GM06990 (cell line): ENCODE measurements at regions not wholly inside any gene's neighbourhood (a gene's known extent, or its start where the extent isn't known, plus 50 kb on each side); places are given as distances from the start of the nearest gene placed in this dataset.

Experiments
- DNase-seq: peaks from one replicate; pipeline ENCODE4 v3.0.0-alpha.2; 2011; ENCODE audit not compliant: insufficient read length; ENCODE audit errors: extremely low read depth
- H3K27me3 ChIP-seq: replicated peaks from 2 replicates; pipeline ENCODE4 v1.6.0; 2011; ENCODE audit warnings: low read length; ENCODE audit not compliant: control insufficient read depth, insufficient read depth
- H3K36me3 ChIP-seq: 2 replicates; pipeline ENCODE4 v1.5.1; 2011; ENCODE audit warnings: low read length; ENCODE audit not compliant: control insufficient read depth, insufficient read depth
- H3K4me3 ChIP-seq: replicated peaks from 2 replicates; pipeline ENCODE4 v1.5.1; 2011; ENCODE audit warnings: low read depth, mild to moderate bottlenecking, control low read depth, low read length
- CTCF ChIP-seq: IDR thresholded peaks from 2 replicates; pipeline ENCODE4 v1.5.1; 2011; ENCODE audit warnings: low read length, control low read depth, mild to moderate bottlenecking, inconsistent platforms; ENCODE audit not compliant: insufficient read depth, poor library complexity, severe bottlenecking

- H3K36me3 ChIP-seq, result no peaks in the 10 kb centered on the region
- TF ChIP-seq CTCF, result no peak
Observed at GRCh38 chr10:44581996-44582395, 197.1 kb upstream of the CXCL12 start.

GRCh38 chr10:44587488-44588318 is 202.8 kb upstream of the CXCL12 start:
- no peak for TF ChIP-seq CTCF
- Histone ChIP-seq H3K36me3 (no peaks in the 10 kb centered on the region), H3K27me3 (no peaks in the 10 kb centered on the region), H3K4me3 (no peak overlapping the region)
- no peak for DNase-seq

More at GRCh38 chr10:44581996-44582395, 197.1 kb upstream of the CXCL12 start:
- DNase-seq, result no peak
- Histone ChIP-seq H3K4me3 (no peak overlapping the region), H3K27me3 (no peaks in the 10 kb centered on the region; the same call in none of the 2 replicates)

- Histone ChIP-seq H3K4me3 (no peak overlapping the region), H3K36me3 (no peaks in the 10 kb centered on the region), H3K27me3 (no peaks in the 10 kb centered on the region; the same call in 1 of the 2 replicates)
Observed at GRCh38 chr10:44589181-44589943, 204.5 kb upstream of the CXCL12 start.

GRCh38 chr10:44589944-44590449 is 205.1 kb upstream of the CXCL12 start:
- H3K27me3 ChIP-seq, result no peaks in the 10 kb centered on the region; the same call in 1 of the 2 replicates

More at GRCh38 chr10:44589181-44589943, 204.5 kb upstream of the CXCL12 start:
- no peak for DNase-seq
- no peak for TF ChIP-seq CTCF

GRCh38 chr10:44591911-44592310 is 207.0 kb upstream of the CXCL12 start:
- TF ChIP-seq CTCF, result no peak
- H3K27me3 ChIP-seq, result no peaks in the 10 kb centered on the region; the same call in 1 of the 2 replicates

More at GRCh38 chr10:44589944-44590449, 205.1 kb upstream of the CXCL12 start:
- no peak overlapping the region for H3K4me3 ChIP-seq
- no peak for TF ChIP-seq CTCF
- H3K36me3 ChIP-seq, result no peaks in the 10 kb centered on the region
- DNase-seq, result no peak

More at GRCh38 chr10:44591911-44592310, 207.0 kb upstream of the CXCL12 start:
- DNase-seq, result no peak
- H3K4me3 ChIP-seq, result no peak overlapping the region
- no peaks in the 10 kb centered on the region for H3K36me3 ChIP-seq
